Mucosa of rectum (tissue), 2 donors: ENCODE measurements at regions not wholly inside any gene's neighbourhood (a gene's known extent, or its start where the extent isn't known, plus 50 kb on each side); places are given as distances from the start of the nearest gene placed in this dataset.
"Not testable (repeated sequence)": the region's sequence is repeated elsewhere in the genome, so short reads cannot be mapped to it uniquely, and the experiment has no call there.

Experiments
- H3K27ac ChIP-seq, 2 donors: one replicate each; pipeline ENCODE4 v1.7.0; 2013; ENCODE audit warnings: inconsistent platforms in 2 of 2, low read depth in 2 of 2, low read length in 2 of 2
- H3K27me3 ChIP-seq, 2 donors: one replicate each; pipeline ENCODE4 v1.7.0; 2013; ENCODE audit warnings: low read length in 2 of 2; ENCODE audit not compliant: control insufficient read depth in 2 of 2, insufficient read depth in 2 of 2
- H3K36me3 ChIP-seq, 2 donors: one replicate each; pipeline ENCODE4 v1.7.0; 2013; ENCODE audit warnings: low read length in 2 of 2; ENCODE audit not compliant: control insufficient read depth in 2 of 2, insufficient read depth in 2 of 2
- H3K4me1 ChIP-seq, 2 donors: one replicate each; pipeline ENCODE4 v1.7.0; 2013; ENCODE audit warnings: low read length in 2 of 2, mild to moderate bottlenecking in 1 of 2; ENCODE audit not compliant: control insufficient read depth in 2 of 2, insufficient read depth in 2 of 2
- H3K4me3 ChIP-seq, 2 donors: one replicate each; pipeline ENCODE4 v1.7.0; 2013; ENCODE audit warnings: low read length in 2 of 2
- H3K9ac ChIP-seq, 2 donors: one replicate each; pipeline ENCODE4 v1.7.0; 2013; ENCODE audit warnings: low read length in 2 of 2, low read depth in 1 of 2, mild to moderate bottlenecking in 1 of 2
- H3K9me3 ChIP-seq, 2 donors: one replicate each; pipeline ENCODE4 v1.7.0; 2013; ENCODE audit warnings: low read length in 2 of 2; ENCODE audit not compliant: control insufficient read depth in 2 of 2
- donor health status: healthy.
- donor health status: Normal muscosa, but diverticular disease.

DNA sequence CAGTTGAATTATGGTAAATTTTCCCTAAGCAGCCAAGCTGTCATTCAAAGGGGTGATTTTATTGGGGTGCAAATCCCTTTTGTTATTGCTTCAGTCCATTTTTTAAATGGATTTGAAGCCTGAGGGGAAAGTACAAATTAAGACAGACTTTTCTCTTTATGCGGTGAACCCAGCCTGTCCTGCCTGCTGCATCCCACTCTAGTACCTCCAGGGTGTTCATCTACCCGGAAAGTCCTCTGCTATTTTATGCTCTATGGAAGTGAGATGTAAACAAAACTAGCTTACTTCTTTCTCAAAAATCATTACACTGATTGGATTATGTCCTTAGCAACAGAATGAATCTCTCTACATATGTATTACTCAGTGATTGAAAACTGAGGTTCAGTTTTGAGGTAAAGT, 1088.9 kb upstream of the CITED2 start:
- no peaks in the 10 kb centered on the region for H3K36me3 ChIP-seq
- H3K4me1 ChIP-seq, result peaks cover 2 to 9% of the 10 kb centered on the region in 2 donors
- no peak overlapping the region for H3K9ac ChIP-seq
- H3K4me3 ChIP-seq, result no peak overlapping the region
- no peaks in the 10 kb centered on the region for H3K9me3 ChIP-seq
- no peaks in the 10 kb centered on the region for H3K27me3 ChIP-seq
- peak overlapping the region; percentile 28 to 75 for H3K27ac ChIP-seq

DNA sequence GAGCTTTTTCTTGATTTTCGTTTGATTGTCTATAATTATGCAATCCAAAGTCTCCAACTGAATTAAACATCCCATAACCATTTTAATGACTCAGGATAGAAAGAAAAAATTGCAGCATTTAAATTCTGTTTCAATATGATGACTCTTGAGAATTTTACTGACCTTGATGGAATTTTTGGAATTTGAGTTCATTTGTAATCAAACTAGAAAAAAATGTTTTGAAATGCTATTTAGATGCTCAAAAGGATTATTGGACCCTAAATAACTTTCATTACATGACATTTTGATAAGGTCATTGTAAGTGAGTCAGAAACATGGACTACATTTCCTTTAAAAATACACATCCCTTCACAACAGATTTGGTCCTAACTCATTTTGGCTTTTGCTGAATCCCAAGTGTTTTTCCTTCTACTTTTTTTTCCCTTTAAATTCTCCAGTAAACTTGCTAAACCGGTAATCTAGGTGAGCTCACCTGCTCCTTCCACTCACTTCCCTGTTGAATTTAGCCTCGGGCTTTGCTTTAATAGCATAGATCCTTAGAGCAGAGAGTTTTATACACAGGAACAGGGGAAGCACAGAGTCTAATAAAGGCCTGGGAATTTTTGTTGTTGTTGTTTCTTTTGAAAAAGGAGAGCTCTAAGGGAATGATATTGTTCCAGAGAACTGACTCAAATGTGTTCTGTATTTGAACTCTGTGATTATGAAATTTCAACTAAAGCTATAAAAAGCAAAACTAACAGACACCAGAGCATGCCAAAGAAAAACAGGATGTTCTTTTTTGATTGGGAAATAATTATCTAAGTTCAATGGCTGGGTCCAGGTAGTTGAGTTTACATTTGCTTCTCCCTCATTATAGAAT, 1088.2 kb upstream of the CITED2 start:
- peak overlapping the region; percentile 28 to 75 for H3K27ac ChIP-seq
- peaks cover 2 to 9% of the 10 kb centered on the region in 2 donors for H3K4me1 ChIP-seq
- H3K9ac ChIP-seq, result peak overlapping the region in 1 of 2 donors; percentile 4
- H3K9me3 ChIP-seq, result no peaks in the 10 kb centered on the region
- no peaks in the 10 kb centered on the region for H3K36me3 ChIP-seq
- no peaks in the 10 kb centered on the region for H3K27me3 ChIP-seq
- H3K4me3 ChIP-seq, result peak overlapping the region in 1 of 2 donors; percentile 9

DNA sequence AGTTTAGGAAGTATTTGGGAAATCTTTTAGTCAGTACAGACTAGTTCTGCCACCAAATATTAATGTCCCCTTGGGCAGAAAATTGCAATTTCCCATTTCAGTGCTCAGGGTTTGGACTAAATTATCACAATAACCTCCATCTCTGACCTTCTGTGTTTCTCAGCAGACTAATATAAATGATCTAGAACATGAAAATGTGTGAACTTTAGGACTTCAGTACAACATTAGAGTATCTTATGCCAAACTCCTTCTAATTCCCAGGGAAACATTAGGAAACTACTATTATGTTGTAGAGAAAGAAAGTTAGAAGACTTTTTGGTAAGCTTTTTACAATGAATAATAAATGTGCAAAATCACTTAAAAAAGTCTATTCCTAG, 1087.6 kb upstream of the CITED2 start:
- Histone ChIP-seq H3K4me1 (peaks cover 2 to 9% of the 10 kb centered on the region in 2 donors), H3K9ac (no peak overlapping the region), H3K4me3 (no peak overlapping the region), H3K9me3 (no peaks in the 10 kb centered on the region), H3K27ac (no peak overlapping the region), H3K27me3 (no peaks in the 10 kb centered on the region), H3K36me3 (no peaks in the 10 kb centered on the region)

DNA sequence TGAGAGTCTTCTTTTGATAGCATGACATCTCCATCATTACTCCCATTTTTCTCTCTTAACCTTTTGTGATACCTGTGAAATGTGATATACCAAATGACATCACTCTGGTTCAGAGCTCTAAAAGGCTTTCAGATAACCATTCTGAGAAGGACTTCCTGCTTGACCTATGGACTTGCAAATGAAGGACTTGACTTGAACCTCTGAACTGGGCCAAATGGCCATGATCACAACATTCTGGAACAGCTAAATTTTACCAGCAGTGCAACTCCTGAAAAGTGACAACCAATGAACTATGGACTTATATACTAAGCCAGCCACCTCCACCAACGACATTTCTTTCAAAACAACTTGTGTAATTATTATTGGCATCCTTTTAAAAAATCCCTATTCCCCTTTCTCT, 1085.8 kb upstream of the CITED2 start:
- Histone ChIP-seq H3K9ac (no peak overlapping the region), H3K36me3 (no peaks in the 10 kb centered on the region), H3K27ac (no peak overlapping the region), H3K4me3 (no peak overlapping the region), H3K27me3 (no peaks in the 10 kb centered on the region), H3K4me1 (peaks cover 2 to 7% of the 10 kb centered on the region in 2 donors), H3K9me3 (no peaks in the 10 kb centered on the region)

DNA sequence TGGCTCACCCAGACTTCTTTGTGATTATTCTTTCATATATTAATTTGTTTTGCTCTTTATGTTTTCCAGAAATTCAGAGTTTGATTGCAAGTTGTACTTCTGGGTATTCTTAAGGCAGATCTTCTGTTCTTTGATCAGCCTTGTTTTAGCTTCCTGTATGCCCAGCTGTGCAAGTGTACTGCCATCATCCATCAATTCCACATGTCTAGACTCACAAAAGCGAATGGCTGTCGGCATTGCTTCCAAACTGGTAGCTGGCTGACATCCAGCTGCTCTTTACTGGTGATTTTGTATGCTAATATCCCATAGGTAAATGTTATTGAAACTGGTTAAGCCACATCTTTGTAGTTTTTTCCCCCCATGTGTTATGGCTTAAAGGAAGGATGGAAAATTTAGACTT, 1084.8 kb upstream of the CITED2 start:
- no peaks in the 10 kb centered on the region for H3K27me3 ChIP-seq
- no peak overlapping the region for H3K27ac ChIP-seq
- peaks cover 1 to 7% of the 10 kb centered on the region in 2 donors for H3K4me1 ChIP-seq
- no peak overlapping the region for H3K9ac ChIP-seq
- no peaks in the 10 kb centered on the region for H3K36me3 ChIP-seq
- H3K9me3 ChIP-seq, result no peaks in the 10 kb centered on the region
- H3K4me3 ChIP-seq, result no peak overlapping the region

DNA sequence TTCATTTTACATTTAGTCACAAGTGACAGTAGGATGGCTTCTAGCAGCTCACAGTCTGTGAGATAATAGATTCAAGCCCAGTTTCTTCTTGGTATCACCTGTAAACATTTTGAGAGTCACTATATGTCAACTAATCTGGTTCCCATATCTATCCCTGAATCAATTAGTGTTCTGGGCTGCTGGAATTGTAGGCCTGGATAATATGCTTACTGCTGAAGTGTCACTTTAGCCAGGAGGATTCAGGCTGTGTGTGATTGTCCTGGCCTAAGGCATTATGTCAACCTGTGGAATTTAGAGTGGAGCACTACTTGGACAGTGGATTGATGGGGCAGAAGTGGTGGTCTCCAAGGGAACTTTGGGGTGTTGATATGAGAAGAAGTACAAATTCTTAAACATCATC, 1071.8 kb upstream of the CITED2 start:
- no peak overlapping the region for H3K4me3 ChIP-seq
- H3K4me1 ChIP-seq, result no peaks in the 10 kb centered on the region
- no peaks in the 10 kb centered on the region for H3K9me3 ChIP-seq
- H3K9ac ChIP-seq, result no peak overlapping the region
- no peaks in the 10 kb centered on the region for H3K27me3 ChIP-seq
- no peaks in the 10 kb centered on the region for H3K36me3 ChIP-seq
- no peak overlapping the region for H3K27ac ChIP-seq

DNA sequence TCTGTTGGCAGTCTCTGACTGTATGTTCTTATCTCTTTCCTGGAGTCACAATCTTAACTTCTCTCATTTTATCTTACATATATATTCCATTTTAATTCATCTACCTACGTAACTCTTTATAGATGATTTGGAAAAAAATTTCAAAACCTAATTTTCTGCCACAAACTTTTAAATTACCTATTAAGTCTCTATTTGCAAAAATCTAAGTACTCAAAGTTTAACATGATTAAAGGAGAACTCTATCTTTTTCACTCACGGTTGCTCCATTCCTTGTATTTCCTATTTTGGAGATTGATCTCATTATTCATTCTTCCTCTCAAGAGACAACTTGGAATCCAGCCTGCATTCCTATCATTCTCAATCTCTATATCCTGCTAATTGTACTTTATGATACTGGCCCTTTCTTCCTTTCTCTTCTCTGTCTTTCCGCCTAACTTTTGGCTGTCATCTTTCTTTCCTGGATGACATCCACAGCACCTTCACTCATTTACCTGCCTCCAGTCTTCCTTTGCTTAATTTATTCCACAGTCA, 1071.1 kb upstream of the CITED2 start:
- Histone ChIP-seq H3K27me3 (no peaks in the 10 kb centered on the region), H3K9me3 (no peaks in the 10 kb centered on the region), H3K4me1 (no peaks in the 10 kb centered on the region), H3K9ac (no peak overlapping the region), H3K4me3 (no peak overlapping the region), H3K36me3 (no peaks in the 10 kb centered on the region), H3K27ac (no peak overlapping the region)

DNA sequence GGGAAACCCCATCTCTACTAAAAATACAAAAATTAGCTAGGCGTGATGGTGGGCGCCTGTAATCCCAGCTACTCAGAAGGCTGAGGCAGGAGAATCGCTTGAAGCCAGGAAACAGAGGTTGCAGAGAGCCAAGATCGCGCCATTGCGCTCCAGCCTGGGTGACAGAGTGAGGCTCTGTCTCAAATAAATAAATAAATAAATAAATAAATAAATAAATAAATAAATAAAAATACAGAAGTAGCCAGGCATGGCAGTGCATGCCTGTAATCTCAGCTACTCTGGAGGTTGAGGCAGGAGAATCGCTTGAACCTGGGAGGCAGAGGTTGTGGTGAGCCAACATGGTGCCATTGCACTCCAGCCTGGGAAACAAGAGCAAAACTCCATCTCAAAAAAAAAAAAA, 1068.7 kb upstream of the CITED2 start:
- H3K27me3 ChIP-seq, H3K27ac ChIP-seq, H3K4me3 ChIP-seq, H3K36me3 ChIP-seq, H3K9me3 ChIP-seq, H3K4me1 ChIP-seq, H3K9ac ChIP-seq: not testable (repeated sequence)

DNA sequence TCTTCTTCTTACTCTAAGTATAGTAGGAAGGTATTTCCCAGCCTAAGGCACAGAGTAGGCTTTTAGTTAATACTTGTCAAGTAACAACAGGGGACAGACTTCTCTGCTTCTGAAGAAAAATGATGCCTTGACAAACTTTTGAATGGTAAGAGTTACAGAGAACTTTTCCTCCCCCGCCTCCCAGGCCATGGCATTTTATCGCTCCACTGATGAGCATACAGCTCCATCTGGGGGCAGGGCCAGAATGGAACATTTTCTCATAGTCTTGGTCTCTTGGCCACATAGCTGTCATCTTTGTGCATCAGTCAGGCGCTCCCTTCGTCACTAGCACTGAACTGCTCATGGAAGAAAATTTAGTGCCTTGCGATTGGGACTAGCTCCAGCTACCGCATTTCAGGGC, 1066.8 kb upstream of the CITED2 start:
- H3K4me1 ChIP-seq, result no peaks in the 10 kb centered on the region
- no peak overlapping the region for H3K4me3 ChIP-seq
- no peak overlapping the region for H3K9ac ChIP-seq
- H3K27ac ChIP-seq, result no peak overlapping the region
- H3K9me3 ChIP-seq, result no peaks in the 10 kb centered on the region
- no peaks in the 10 kb centered on the region for H3K36me3 ChIP-seq
- H3K27me3 ChIP-seq, result no peaks in the 10 kb centered on the region

DNA sequence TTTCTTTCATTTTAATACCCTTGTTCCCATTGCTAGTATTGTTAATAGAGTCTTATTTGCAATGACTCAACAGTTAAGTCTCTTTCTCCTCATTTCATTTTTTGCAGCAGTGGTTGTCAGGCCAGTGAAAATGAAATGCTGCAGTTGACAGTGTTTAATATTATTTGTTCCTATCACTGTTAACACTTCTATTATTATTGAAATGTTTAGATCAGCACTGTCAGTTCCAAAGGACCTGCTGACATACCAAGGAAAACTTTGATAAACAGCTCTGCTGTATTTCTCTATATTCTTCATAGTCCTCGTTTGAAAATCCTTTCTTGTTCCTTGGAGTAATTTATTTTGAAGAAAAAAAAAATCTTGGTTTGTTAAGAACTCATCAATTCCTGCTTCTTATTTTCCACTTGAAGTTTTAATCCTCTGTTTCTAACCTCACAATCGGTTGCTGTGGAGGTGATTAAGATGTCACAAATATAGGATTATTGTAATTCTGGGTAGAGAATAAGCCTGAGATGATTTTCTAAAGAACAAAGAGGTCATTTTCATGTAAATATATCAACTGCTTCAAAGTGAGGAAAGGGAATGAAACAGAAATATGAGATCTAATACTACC, 1065.9 kb upstream of the CITED2 start:
- Histone ChIP-seq H3K9me3 (no peaks in the 10 kb centered on the region), H3K27ac (no peak overlapping the region), H3K4me3 (no peak overlapping the region), H3K4me1 (no peaks in the 10 kb centered on the region), H3K27me3 (no peaks in the 10 kb centered on the region), H3K36me3 (no peaks in the 10 kb centered on the region), H3K9ac (no peak overlapping the region)
